Progenitor cell of endocrine pancreas (in vitro differentiated cells): ENCODE measurements at regions not wholly inside any gene's neighbourhood (a gene's known extent, or its start where the extent isn't known, plus 50 kb on each side); places are given as distances from the start of the nearest gene placed in this dataset.

Source experiments
- DNase-seq: peaks from one replicate; pipeline ENCODE4 v3.0.0; 2021; ENCODE audit warnings: low spot score; ENCODE audit not compliant: unreplicated experiment
- H3K27ac Mint-ChIP-seq: 2 replicates; pipeline ENCODE4 v1.8.0; 2021; ENCODE audit warnings: mild to moderate bottlenecking, moderate library complexity, mixed read lengths
- H3K27me3 Mint-ChIP-seq: 2 replicates; pipeline ENCODE4 v1.8.0; 2021; ENCODE audit warnings: mixed read lengths
- H3K36me3 Mint-ChIP-seq: 2 replicates; pipeline ENCODE4 v1.8.0; 2022; ENCODE audit warnings: mixed read lengths; ENCODE audit not compliant: insufficient read depth
- H3K4me1 Mint-ChIP-seq: 2 replicates; pipeline ENCODE4 v1.8.0; 2021; ENCODE audit warnings: low read depth, mixed read lengths
- H3K4me3 Mint-ChIP-seq: 2 replicates; pipeline ENCODE4 v1.8.0; 2021; ENCODE audit warnings: low read depth, mild to moderate bottlenecking, moderate library complexity, mixed read lengths
- H3K9me3 Mint-ChIP-seq: 2 replicates; pipeline ENCODE4 v1.8.0; 2021; ENCODE audit warnings: low read depth, mixed read lengths
- CTCF ChIP-seq: fragments of 200-600 bp; sonication (generic); IDR thresholded peaks from one replicate; pipeline ENCODE4 v1.5.0; 2021; ENCODE audit warnings: antibody characterized with exemption, mild to moderate bottlenecking; ENCODE audit not compliant: unreplicated experiment

- Mint-ChIP-seq H3K4me3 (no peak overlapping the region), H3K36me3 (peaks cover 4% of the 10 kb centered on the region), H3K27me3 (peaks cover 8% of the 10 kb centered on the region), H3K9me3 (peaks cover 23% of the 10 kb centered on the region), H3K4me1 (no peaks in the 10 kb centered on the region), H3K27ac (no peak overlapping the region)
- TF ChIP-seq CTCF = no peak
- no peak for DNase-seq
Measured at GRCh38 chr14:98758440-98758839, 513.6 kb downstream of the BCL11B start.

GRCh38 chr14:98761993-98762392, 510.0 kb downstream of the BCL11B start:
- H3K9me3 Mint-ChIP-seq = peaks cover 12% of the 10 kb centered on the region
- peaks cover 14% of the 10 kb centered on the region for H3K27me3 Mint-ChIP-seq
- peaks cover 4% of the 10 kb centered on the region for H3K36me3 Mint-ChIP-seq
- H3K4me1 Mint-ChIP-seq = no peaks in the 10 kb centered on the region
- no peak overlapping the region for H3K4me3 Mint-ChIP-seq
- H3K27ac Mint-ChIP-seq = no peak overlapping the region
- no peak for DNase-seq
- TF ChIP-seq CTCF = no peak

GRCh38 chr14:98766818-98767217, 505.2 kb downstream of the BCL11B start:
- Mint-ChIP-seq H3K36me3 (peaks cover 4% of the 10 kb centered on the region), H3K9me3 (peaks cover 12% of the 10 kb centered on the region), H3K27me3 (peaks cover 13% of the 10 kb centered on the region)

GRCh38 chr14:98769326-98769725, 502.7 kb downstream of the BCL11B start:
- Mint-ChIP-seq H3K4me1 (peaks cover 5% of the 10 kb centered on the region), H3K4me3 (no peak overlapping the region), H3K36me3 (no peaks in the 10 kb centered on the region), H3K9me3 (no peaks in the 10 kb centered on the region), H3K27ac (no peak overlapping the region), H3K27me3 (peaks cover 16% of the 10 kb centered on the region)
- TF ChIP-seq CTCF = no peak
- no peak for DNase-seq

More at GRCh38 chr14:98766818-98767217, 505.2 kb downstream of the BCL11B start:
- Mint-ChIP-seq H3K4me1 (no peaks in the 10 kb centered on the region), H3K27ac (no peak overlapping the region), H3K4me3 (no peak overlapping the region)
- TF ChIP-seq CTCF = no peak
- DNase-seq = no peak

GRCh38 chr14:98770151-98770550, 501.8 kb downstream of the BCL11B start:
- Mint-ChIP-seq H3K9me3 (no peaks in the 10 kb centered on the region), H3K4me1 (peaks cover 9% of the 10 kb centered on the region)
- TF ChIP-seq CTCF = no peak

More at GRCh38 chr14:98770151-98770550, 501.8 kb downstream of the BCL11B start:
- peaks cover 16% of the 10 kb centered on the region for H3K27me3 Mint-ChIP-seq
- no peak for DNase-seq
- no peak overlapping the region for H3K27ac Mint-ChIP-seq
- H3K4me3 Mint-ChIP-seq = no peak overlapping the region
- H3K36me3 Mint-ChIP-seq = no peaks in the 10 kb centered on the region
